Bronchial epithelial cell (primary cell): ENCODE measurements at regions not wholly inside any gene's neighbourhood (a gene's known extent, or its start where the extent isn't known, plus 50 kb on each side); places are given as distances from the start of the nearest gene placed in this dataset.

Experiments used
- DNase-seq: peaks from one replicate; pipeline ENCODE4 v3.0.0-alpha.2; 2010; ENCODE audit warnings: low read depth
- FAIRE-seq: peaks from 2 replicates; lab custom pipeline; 2011; peaks lifted over from hg19 to GRCh38; lab: Jason Lieb, UNC
- H3K27me3 ChIP-seq: 2 replicates; pipeline ENCODE4 v1.5.1; 2011; ENCODE audit warnings: low read length; ENCODE audit not compliant: control insufficient read depth, insufficient read depth
- H3K36me3 ChIP-seq: 2 replicates; pipeline ENCODE4 v1.5.1; 2011; ENCODE audit warnings: low read length; ENCODE audit not compliant: control insufficient read depth, insufficient read depth
- H3K4me3 ChIP-seq: 2 replicates; pipeline ENCODE4 v1.5.1; 2011; ENCODE audit warnings: mild to moderate bottlenecking, low read depth, low read length, control low read depth
- CTCF ChIP-seq: IDR thresholded peaks from 2 replicates; pipeline ENCODE4 v1.5.1; 2011; ENCODE audit warnings: mild to moderate bottlenecking, moderate library complexity, low read length, control low read depth, inconsistent platforms; ENCODE audit not compliant: insufficient read depth, severe bottlenecking

DNA sequence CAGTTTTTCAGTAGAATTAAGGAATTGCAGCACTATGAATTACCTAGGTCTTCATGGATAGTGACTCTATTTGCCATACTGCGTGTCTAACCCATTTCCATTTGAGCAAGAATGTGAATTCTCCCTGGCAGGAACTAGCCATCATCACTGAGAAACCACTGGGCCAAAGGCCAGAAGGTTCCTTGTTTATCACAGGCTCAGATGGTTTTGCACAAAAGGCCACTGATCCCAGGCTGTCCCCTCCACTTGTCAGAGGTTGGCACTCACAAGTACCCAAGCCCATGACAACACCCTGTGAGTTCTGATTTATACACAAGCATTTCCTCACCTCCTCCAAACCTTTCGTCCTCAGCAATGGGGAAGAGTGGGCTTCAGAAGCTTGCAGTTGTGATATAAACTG is 131.8 kb downstream of the FOXB1 start:
- DNase-seq, result no peak
- H3K36me3 ChIP-seq, result no peaks in the 10 kb centered on the region
- peaks cover 1% of the 10 kb centered on the region for H3K27me3 ChIP-seq
- no peak overlapping the region for H3K4me3 ChIP-seq
- no peak for FAIRE-seq
- no peak for TF ChIP-seq CTCF

DNA sequence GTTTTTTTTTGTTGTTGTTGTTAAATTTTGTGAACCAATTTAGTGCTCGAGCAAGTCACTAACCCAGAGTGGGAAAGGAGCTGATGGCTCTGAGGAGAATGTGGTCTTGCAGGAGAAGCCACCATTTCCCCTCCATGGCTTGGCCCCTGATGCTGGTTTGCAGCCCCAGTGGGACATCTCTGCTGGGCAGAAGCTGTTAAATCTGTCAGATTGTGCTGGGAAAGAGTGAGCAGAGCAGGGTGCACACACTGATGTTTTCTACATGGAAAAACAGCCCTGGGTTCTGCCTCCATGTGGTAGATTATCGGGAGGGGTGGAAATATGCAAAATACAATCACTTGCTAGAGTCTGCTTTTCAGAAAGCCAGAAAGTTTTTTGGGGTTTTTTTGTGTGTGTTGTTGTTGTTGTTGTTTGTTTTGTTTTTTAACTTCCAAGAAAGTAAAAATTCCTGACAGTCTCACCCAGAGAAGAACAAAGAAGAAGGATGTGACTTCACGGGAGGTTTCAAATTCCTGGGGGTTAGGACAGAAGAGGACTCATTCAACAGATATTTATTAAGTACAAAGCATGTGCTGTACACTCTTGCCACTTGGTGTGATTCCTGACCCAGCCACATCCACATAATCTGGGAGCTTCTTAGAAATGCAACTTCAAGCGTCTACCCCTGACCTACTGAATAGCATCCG is 133.7 kb downstream of the FOXB1 start:
- H3K4me3 ChIP-seq, result no peak overlapping the region
- FAIRE-seq, result peak; percentile 47

DNA sequence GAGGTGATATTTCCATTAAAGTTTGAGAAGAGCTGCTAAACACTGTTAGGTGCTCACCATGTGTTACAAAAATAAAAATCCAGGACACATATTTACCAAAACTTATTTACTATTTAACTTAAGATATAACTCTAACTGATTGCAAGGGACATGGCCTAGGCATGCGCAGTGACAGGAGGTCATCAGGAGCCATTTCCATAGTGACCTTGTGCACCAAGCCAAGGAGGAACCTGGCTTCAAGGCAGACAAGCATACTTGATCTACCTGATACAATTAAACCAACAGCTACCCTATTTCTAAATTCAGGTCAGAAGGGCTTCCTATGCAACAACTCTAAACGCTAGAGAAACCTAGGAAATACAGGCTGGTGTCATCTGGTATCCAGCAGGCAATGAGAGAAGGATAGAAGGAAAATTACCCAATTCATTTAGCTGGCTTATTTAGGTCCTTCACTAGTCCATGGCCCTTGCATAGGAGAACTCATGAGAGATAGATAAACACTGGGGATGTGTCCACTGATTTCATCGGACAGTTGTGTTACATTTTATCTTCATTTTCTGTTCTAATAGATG is 134.4 kb downstream of the FOXB1 start:
- DNase-seq (no peak), FAIRE-seq (no peak)
- TF ChIP-seq CTCF, result no peak
- H3K36me3 ChIP-seq, result no peaks in the 10 kb centered on the region
- no peak overlapping the region for H3K4me3 ChIP-seq
- H3K27me3 ChIP-seq, result peaks cover 2% of the 10 kb centered on the region

More for the DNA sequence above, 133.7 kb downstream of the FOXB1 start:
- H3K36me3 ChIP-seq, result no peaks in the 10 kb centered on the region
- peak; percentile 28 for DNase-seq
- peaks cover 2% of the 10 kb centered on the region for H3K27me3 ChIP-seq
- no peak for TF ChIP-seq CTCF

- FAIRE-seq, result peak; percentile 60
- DNase-seq, result no peak
- Histone ChIP-seq H3K4me3 (no peak overlapping the region), H3K36me3 (no peaks in the 10 kb centered on the region), H3K27me3 (no peaks in the 10 kb centered on the region)
- TF ChIP-seq CTCF, result no peak
These were observed 148.3 kb downstream of the FOXB1 start for GRCh38 chr15:60152386-60152785.

DNA sequence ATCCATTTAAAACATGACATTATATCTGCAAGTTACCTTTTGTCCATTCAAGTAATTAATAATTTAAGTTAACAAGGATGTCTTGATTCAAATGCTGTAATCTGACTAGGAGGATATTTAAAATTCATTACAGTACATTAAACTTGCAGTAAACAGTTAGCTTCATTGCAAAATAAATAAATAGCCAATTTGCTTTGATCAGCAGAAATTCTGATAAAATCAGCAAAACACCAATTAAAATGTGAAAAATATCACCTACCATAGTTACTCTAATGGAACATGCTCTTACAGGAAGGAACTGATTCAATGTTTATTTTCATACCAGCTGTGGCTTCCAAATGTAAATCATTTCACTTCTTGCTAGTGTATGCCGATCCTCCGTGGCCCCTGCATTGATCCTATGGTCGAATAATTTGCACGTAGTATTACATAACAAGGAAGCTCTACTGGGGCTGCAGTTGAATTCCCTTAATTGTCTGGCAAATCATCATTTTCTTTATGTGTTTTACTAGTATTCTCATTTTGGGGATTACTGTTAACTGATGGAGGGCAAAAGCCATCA is 150.7 kb downstream of the FOXB1 start:
- FAIRE-seq (no peak), DNase-seq (no peak)
- Histone ChIP-seq H3K27me3 (peaks cover 2% of the 10 kb centered on the region), H3K36me3 (no peaks in the 10 kb centered on the region), H3K4me3 (no peak overlapping the region)
- TF ChIP-seq CTCF, result no peak
